ENCODE measurements at regions not wholly inside any gene's neighbourhood (a gene's known extent, or its start where the extent isn't known, plus 50 kb on each side); places are given as distances from the start of the nearest gene placed in this dataset.
A peak's percentile ranks its signal among the peaks of the same experiment; 100 is the strongest.

DNA sequence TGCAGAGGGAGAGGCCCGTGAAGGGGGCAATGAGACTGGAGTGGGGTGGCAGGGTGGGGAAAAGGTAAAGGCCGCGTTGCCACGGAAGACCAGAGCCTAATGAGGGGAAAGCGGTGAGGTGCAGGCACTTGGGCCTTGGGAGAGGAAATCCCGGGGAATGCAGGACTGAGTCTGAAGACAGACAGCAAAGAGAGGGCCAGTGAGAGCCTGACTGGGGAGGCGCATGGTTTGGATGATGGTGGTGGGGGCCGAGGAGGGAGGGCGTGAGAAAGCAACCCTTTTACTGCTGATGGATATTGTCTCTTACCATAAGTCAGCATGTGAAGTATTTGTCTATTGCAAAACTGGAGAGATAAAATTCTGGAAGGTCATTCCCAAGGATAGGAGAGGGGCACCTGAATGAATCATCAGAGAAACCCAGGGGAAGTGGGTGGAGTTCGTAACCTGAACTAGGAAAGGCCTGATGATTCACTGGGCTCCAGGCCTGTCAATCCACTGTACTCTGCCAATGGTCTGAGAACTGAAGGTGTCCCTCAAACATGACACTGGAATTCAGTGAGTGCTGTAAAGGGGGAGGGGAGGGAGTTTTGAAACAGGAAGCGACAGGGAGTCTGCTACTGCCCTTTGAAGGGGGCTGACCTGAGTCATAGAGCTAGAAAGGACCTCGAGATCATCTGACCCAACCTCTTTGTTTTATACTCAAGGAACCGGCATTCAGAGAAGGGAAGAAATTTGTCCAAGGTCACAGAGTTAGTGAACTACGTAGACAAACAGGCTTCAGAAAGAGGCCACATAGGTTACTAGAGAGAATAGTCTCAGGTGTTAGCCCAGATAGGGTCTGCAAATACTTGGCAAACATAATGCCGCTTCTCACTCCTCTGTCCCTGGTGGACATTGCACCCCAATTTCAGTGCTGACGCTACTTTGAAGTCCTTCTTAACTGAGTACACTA, 52.2 kb downstream of the NALF2 start:
- ChIA-PET POLR2A (no interaction called here), CTCF (ENCODE audit: low intra/inter-chr PET ratio) (no interaction called here)
- Histone ChIP-seq H2AFZ (ENCODE audit: low read depth, low read length) (peak overlapping the region; percentile 61; the same call in 1 of the 2 replicates), H3K4me2 (ENCODE audit: insufficient read depth, low read length) (no peak overlapping the region), H3K4me1 (replicated peaks in 1 of 2; ENCODE audit: control insufficient read depth in 2 of 2, insufficient read depth in 2 of 2, low read length in 2 of 2) (0 out of 5 replicates have a peak, but pooled peaks cover 0 to 2% of the 10 kb centered on the region in 2 experiments), H3K27me3 (ENCODE audit: control insufficient read depth in 2 of 2, insufficient read depth in 2 of 2, low read length in 2 of 2) (no peaks in the 10 kb centered on the region; a peak in 1 of 5 replicates), H3K27ac (ENCODE audit: extremely low read depth, low read depth, low read length) (peak overlapping the region; percentile 64; the same call in 2 of the 3 replicates), H3K9me1 (ENCODE audit: control insufficient read depth, insufficient read depth, low read length) (no peaks in the 10 kb centered on the region), H4K20me1 (replicated peaks; ENCODE audit: control insufficient read depth, insufficient read depth, low read length) (no peaks in the 10 kb centered on the region), H3K79me2 (ENCODE audit: control insufficient read depth, insufficient read depth, low read length) (no peaks in the 10 kb centered on the region), H3K36me3 (ENCODE audit: control insufficient read depth, insufficient read depth, low read length) (no peaks in the 10 kb centered on the region), H3K4me3 (no peak overlapping the region), H3K9ac (ENCODE audit: insufficient read depth in 1 of 2, low read depth in 2 of 2, low read length in 2 of 2) (no peak overlapping the region), H3K9me3 (replicated peaks; ENCODE audit: control insufficient read depth, insufficient read depth, low read depth, low read length) (no peaks in the 10 kb centered on the region)
- in situ Hi-C loops (cut with MboI) (no loop called here), intact Hi-C loops (cut with micrococcal nuclease) (no loop called here)
- no TSS peak for BruUV-seq (replicated peaks)
- peak; percentile 9 to 46 (median 18) for DNase-seq (ENCODE audit: extremely low read depth in 1 of 4, low spot score in 3 of 4)
- 20% methylated on average over 14 of the region's 16 CpGs for WGBS (ENCODE audit: insufficient coverage, low coverage, missing lambda C conversion rate)
- FAIRE-seq, result no peak
- ATAC-seq, result peak; percentile 84
- TF ChIP-seq, protein P1, sequence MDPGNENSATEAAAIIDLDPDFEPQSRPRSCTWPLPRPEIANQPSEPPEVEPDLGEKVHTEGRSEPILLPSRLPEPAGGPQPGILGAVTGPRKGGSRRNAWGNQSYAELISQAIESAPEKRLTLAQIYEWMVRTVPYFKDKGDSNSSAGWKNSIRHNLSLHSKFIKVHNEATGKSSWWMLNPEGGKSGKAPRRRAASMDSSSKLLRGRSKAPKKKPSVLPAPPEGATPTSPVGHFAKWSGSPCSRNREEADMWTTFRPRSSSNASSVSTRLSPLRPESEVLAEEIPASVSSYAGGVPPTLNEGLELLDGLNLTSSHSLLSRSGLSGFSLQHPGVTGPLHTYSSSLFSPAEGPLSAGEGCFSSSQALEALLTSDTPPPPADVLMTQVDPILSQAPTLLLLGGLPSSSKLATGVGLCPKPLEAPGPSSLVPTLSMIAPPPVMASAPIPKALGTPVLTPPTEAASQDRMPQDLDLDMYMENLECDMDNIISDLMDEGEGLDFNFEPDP (CRISPR knock-in tag; IDR thresholded peaks at IDR 0.05), result no peak
- TF ChIP-seq CEBPB (tag; IDR thresholded peaks at IDR 0.05), result 0 out of 2 replicates have a peak, but pooled peaks have one; percentile 20
- no peak for TF ChIP-seq PML (IDR thresholded peaks at IDR 0.05; ENCODE audit: low read length)
- TF ChIP-seq TAF1 (IDR thresholded peaks at IDR 0.05; ENCODE audit: control insufficient read depth, extremely low read depth, insufficient read depth, low read length, severe bottlenecking), result no peak
- no peak for TF ChIP-seq BDP1 (IDR thresholded peaks at IDR 0.05; ENCODE audit: insufficient read depth, insufficient read length)
- no peak for TF ChIP-seq CBFA2T2 (conservative IDR thresholded peaks at IDR 0.05)
- no peak for TF ChIP-seq ZNF445 (CRISPR knock-in tag; IDR thresholded peaks at IDR 0.05; ENCODE audit: low read depth)
- no peak for TF ChIP-seq POLR2AphosphoS2 (IDR thresholded peaks at IDR 0.05; ENCODE audit: low read length)
- TF ChIP-seq CREM (IDR thresholded peaks at IDR 0.05; ENCODE audit: low read depth), result 0 out of 2 replicates have a peak, but pooled peaks have one; percentile 17
- no peak for TF ChIP-seq GATAD2A (IDR thresholded peaks at IDR 0.05)
- TF ChIP-seq SNIP1 (IDR thresholded peaks at IDR 0.05; ENCODE audit: low read depth), result no peak
- peak; percentile 98 for TF ChIP-seq PKNOX1 (IDR thresholded peaks at IDR 0.05)
- no peak for TF ChIP-seq SNRNP70 (optimal IDR thresholded peaks at IDR 0.05; ENCODE audit: low read depth, low read length)
- TF ChIP-seq RAD51 (IDR thresholded peaks at IDR 0.05; ENCODE audit: borderline replicate concordance, low read depth), result no peak
- TF ChIP-seq SOX6 (IDR thresholded peaks at IDR 0.05), result no peak
- TF ChIP-seq, protein P2, sequence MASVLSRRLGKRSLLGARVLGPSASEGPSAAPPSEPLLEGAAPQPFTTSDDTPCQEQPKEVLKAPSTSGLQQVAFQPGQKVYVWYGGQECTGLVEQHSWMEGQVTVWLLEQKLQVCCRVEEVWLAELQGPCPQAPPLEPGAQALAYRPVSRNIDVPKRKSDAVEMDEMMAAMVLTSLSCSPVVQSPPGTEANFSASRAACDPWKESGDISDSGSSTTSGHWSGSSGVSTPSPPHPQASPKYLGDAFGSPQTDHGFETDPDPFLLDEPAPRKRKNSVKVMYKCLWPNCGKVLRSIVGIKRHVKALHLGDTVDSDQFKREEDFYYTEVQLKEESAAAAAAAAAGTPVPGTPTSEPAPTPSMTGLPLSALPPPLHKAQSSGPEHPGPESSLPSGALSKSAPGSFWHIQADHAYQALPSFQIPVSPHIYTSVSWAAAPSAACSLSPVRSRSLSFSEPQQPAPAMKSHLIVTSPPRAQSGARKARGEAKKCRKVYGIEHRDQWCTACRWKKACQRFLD (CRISPR knock-in tag; IDR thresholded peaks at IDR 0.05), result no peak
- peak; percentile 78; the same call in 1 of the 2 replicates for TF ChIP-seq ESRRA (IDR thresholded peaks at IDR 0.05; ENCODE audit: borderline replicate concordance, low read depth)

All from K562 (cell line).